PFSK-1 (cell line): ENCODE measurements at regions not wholly inside any gene's neighbourhood (a gene's known extent, or its start where the extent isn't known, plus 50 kb on each side); places are given as distances from the start of the nearest gene placed in this dataset.

Experiments used
- POLR2AphosphoS5 ChIP-seq: IDR thresholded peaks from 2 replicates; pipeline ENCODE4 v1.6.1; 2012; ENCODE audit warnings: low read depth, mild to moderate bottlenecking, control low read depth, low read length, moderate library complexity
- TAF1 ChIP-seq: IDR thresholded peaks from 2 replicates; pipeline ENCODE4 v1.6.1; 2012; ENCODE audit warnings: low read length, control low read depth, borderline replicate concordance; ENCODE audit not compliant: insufficient read depth
- TF ChIP-seq, protein P1 (sequence below), 2 experiments: IDR thresholded peaks; 2 replicates each; pipeline versions ENCODE4 v1.6.1 to v1.8.0; 2011 to 2012; ENCODE audit warnings: low read depth in 2 of 2, low read length in 2 of 2, control low read depth in 1 of 2, inconsistent platforms in 1 of 2, mild to moderate bottlenecking in 1 of 2, moderate library complexity in 1 of 2; ENCODE audit not compliant: insufficient read depth in 1 of 2

DNA sequence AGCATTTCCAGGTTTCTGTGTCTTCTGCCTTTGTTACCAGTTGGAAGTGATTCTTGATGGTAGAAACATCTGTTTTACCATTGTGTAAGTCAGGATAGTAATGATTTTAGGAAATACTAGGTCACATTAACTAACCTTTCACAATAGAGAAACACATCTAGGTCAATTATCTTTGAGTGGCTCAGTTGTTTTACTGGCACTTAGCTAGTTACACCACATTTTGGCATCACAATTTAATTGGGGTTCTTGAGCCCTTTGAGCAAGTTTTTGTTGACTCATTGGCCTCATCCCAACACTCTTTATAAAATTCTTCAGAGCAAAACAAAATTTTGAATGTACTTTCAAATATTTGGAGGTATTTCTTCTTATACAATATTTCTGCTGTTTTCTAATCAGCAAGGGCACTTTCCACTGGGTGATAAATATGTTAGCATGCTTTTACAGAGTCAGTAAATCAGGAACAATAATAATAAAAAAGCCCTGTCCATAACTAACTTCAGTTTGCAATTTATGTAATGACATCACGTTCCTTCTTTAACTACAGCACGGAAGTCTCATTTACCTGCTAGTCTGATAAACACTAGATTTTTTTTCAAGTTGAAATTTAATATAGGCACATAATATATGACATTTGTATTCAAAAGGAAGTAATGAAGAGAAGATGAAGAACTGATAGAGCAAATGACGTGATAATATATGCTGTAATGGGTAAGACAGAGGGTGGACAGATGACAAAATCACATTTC is 64.8 kb upstream of the GK2 start:
- TF ChIP-seq POLR2AphosphoS5: no peak
- TF ChIP-seq, protein P1, sequence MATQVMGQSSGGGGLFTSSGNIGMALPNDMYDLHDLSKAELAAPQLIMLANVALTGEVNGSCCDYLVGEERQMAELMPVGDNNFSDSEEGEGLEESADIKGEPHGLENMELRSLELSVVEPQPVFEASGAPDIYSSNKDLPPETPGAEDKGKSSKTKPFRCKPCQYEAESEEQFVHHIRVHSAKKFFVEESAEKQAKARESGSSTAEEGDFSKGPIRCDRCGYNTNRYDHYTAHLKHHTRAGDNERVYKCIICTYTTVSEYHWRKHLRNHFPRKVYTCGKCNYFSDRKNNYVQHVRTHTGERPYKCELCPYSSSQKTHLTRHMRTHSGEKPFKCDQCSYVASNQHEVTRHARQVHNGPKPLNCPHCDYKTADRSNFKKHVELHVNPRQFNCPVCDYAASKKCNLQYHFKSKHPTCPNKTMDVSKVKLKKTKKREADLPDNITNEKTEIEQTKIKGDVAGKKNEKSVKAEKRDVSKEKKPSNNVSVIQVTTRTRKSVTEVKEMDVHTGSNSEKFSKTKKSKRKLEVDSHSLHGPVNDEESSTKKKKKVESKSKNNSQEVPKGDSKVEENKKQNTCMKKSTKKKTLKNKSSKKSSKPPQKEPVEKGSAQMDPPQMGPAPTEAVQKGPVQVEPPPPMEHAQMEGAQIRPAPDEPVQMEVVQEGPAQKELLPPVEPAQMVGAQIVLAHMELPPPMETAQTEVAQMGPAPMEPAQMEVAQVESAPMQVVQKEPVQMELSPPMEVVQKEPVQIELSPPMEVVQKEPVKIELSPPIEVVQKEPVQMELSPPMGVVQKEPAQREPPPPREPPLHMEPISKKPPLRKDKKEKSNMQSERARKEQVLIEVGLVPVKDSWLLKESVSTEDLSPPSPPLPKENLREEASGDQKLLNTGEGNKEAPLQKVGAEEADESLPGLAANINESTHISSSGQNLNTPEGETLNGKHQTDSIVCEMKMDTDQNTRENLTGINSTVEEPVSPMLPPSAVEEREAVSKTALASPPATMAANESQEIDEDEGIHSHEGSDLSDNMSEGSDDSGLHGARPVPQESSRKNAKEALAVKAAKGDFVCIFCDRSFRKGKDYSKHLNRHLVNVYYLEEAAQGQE (IDR thresholded peaks at IDR 0.05; ENCODE audit: insufficient read depth in 1 of 2, low read depth in 2 of 2, low read length in 2 of 2): no peak
- no peak for TF ChIP-seq TAF1
